Memory B cell (primary cell): ENCODE measurements at regions not wholly inside any gene's neighbourhood (a gene's known extent, or its start where the extent isn't known, plus 50 kb on each side); places are given as distances from the start of the nearest gene placed in this dataset.

Source experiments
- ATAC-seq: fragments of 150-1000 bp; cut with Tn5 transposase; 2 replicates; pipeline ENCODE4 v1.10.0; 2021; ENCODE audit warnings: low read depth, mild to moderate bottlenecking, moderate library complexity
- DNase-seq, 2 donors: peaks; one replicate each; pipeline ENCODE4 v3.0.0; 2022; ENCODE audit warnings: low spot score in 2 of 2
- H3K27ac Mint-ChIP-seq: one replicate; pipeline ENCODE4 v1.8.0; 2022; ENCODE audit warnings: mild to moderate bottlenecking, moderate library complexity, mixed read lengths
- H3K27me3 Mint-ChIP-seq: one replicate; pipeline ENCODE4 v1.8.0; 2022; ENCODE audit warnings: mixed read lengths
- H3K36me3 Mint-ChIP-seq: one replicate; pipeline ENCODE4 v1.8.0; 2022; ENCODE audit warnings: mild to moderate bottlenecking, mixed read lengths
- H3K4me1 Mint-ChIP-seq: one replicate; pipeline ENCODE4 v1.8.0; 2022; ENCODE audit warnings: mixed read lengths
- H3K4me3 Mint-ChIP-seq: one replicate; pipeline ENCODE4 v1.8.0; 2022; ENCODE audit warnings: mild to moderate bottlenecking, moderate library complexity, mixed read lengths
- H3K9me3 Mint-ChIP-seq: one replicate; pipeline ENCODE4 v1.8.0; 2022; ENCODE audit warnings: mixed read lengths

- DNase-seq (no peak), ATAC-seq (no peak)
- H3K27me3 Mint-ChIP-seq = no peaks in the 10 kb centered on the region
- no peak overlapping the region for H3K4me3 Mint-ChIP-seq
- no peaks in the 10 kb centered on the region for H3K4me1 Mint-ChIP-seq
- H3K9me3 Mint-ChIP-seq = peaks cover 10% of the 10 kb centered on the region
- no peak overlapping the region for H3K27ac Mint-ChIP-seq
- H3K36me3 Mint-ChIP-seq = no peaks in the 10 kb centered on the region
Measured at GRCh38 chr1:189374816-189375215, 1102.8 kb downstream of the BRINP3 start.

GRCh38 chr1:189405419-189405818 lies 1072.2 kb downstream of the BRINP3 start:
- Mint-ChIP-seq H3K4me1 (no peaks in the 10 kb centered on the region), H3K36me3 (no peaks in the 10 kb centered on the region), H3K27ac (no peak overlapping the region), H3K9me3 (peaks cover 4% of the 10 kb centered on the region), H3K27me3 (no peaks in the 10 kb centered on the region), H3K4me3 (no peak overlapping the region)
- ATAC-seq = no peak
- DNase-seq = no peak

GRCh38 chr1:189409774-189410173 lies 1067.9 kb downstream of the BRINP3 start:
- Mint-ChIP-seq H3K4me1 (no peaks in the 10 kb centered on the region), H3K27me3 (no peaks in the 10 kb centered on the region), H3K9me3 (no peaks in the 10 kb centered on the region), H3K4me3 (no peak overlapping the region), H3K27ac (no peak overlapping the region), H3K36me3 (no peaks in the 10 kb centered on the region)
- DNase-seq (no peak), ATAC-seq (no peak)

GRCh38 chr1:189424746-189425331 lies 1052.8 kb downstream of the BRINP3 start:
- no peak for DNase-seq
- Mint-ChIP-seq H3K27ac (no peak overlapping the region), H3K9me3 (no peaks in the 10 kb centered on the region), H3K27me3 (no peaks in the 10 kb centered on the region), H3K4me3 (no peak overlapping the region), H3K4me1 (no peaks in the 10 kb centered on the region), H3K36me3 (no peaks in the 10 kb centered on the region)
- ATAC-seq = no peak

GRCh38 chr1:189429610-189430009 lies 1048.1 kb downstream of the BRINP3 start:
- Mint-ChIP-seq H3K9me3 (no peaks in the 10 kb centered on the region), H3K27ac (no peak overlapping the region)

GRCh38 chr1:189431447-189431846 lies 1046.2 kb downstream of the BRINP3 start:
- H3K27me3 Mint-ChIP-seq = no peaks in the 10 kb centered on the region
- H3K4me1 Mint-ChIP-seq = no peaks in the 10 kb centered on the region
- no peaks in the 10 kb centered on the region for H3K36me3 Mint-ChIP-seq
- no peak overlapping the region for H3K27ac Mint-ChIP-seq
- no peak overlapping the region for H3K4me3 Mint-ChIP-seq
- no peak for DNase-seq
- no peaks in the 10 kb centered on the region for H3K9me3 Mint-ChIP-seq
- ATAC-seq = no peak

More at GRCh38 chr1:189429610-189430009, 1048.1 kb downstream of the BRINP3 start:
- no peak for ATAC-seq
- Mint-ChIP-seq H3K4me3 (no peak overlapping the region), H3K27me3 (no peaks in the 10 kb centered on the region), H3K4me1 (no peaks in the 10 kb centered on the region), H3K36me3 (no peaks in the 10 kb centered on the region)
- DNase-seq = no peak

- H3K4me1 Mint-ChIP-seq = no peaks in the 10 kb centered on the region
- no peaks in the 10 kb centered on the region for H3K9me3 Mint-ChIP-seq
- no peak overlapping the region for H3K4me3 Mint-ChIP-seq
- no peaks in the 10 kb centered on the region for H3K36me3 Mint-ChIP-seq
- H3K27ac Mint-ChIP-seq = no peak overlapping the region
- no peaks in the 10 kb centered on the region for H3K27me3 Mint-ChIP-seq
- ATAC-seq (no peak), DNase-seq (no peak)
Measured at GRCh38 chr1:189432753-189433152, 1044.9 kb downstream of the BRINP3 start.

GRCh38 chr1:189434461-189434860 lies 1043.2 kb downstream of the BRINP3 start:
- no peak overlapping the region for H3K4me3 Mint-ChIP-seq
- no peak for ATAC-seq
- H3K36me3 Mint-ChIP-seq = no peaks in the 10 kb centered on the region
- H3K4me1 Mint-ChIP-seq = no peaks in the 10 kb centered on the region
- no peaks in the 10 kb centered on the region for H3K9me3 Mint-ChIP-seq
- no peak overlapping the region for H3K27ac Mint-ChIP-seq
- DNase-seq = no peak
- no peaks in the 10 kb centered on the region for H3K27me3 Mint-ChIP-seq

GRCh38 chr1:189435398-189435797 lies 1042.3 kb downstream of the BRINP3 start:
- DNase-seq (no peak), ATAC-seq (no peak)
- no peaks in the 10 kb centered on the region for H3K4me1 Mint-ChIP-seq
- H3K36me3 Mint-ChIP-seq = no peaks in the 10 kb centered on the region
- no peaks in the 10 kb centered on the region for H3K9me3 Mint-ChIP-seq
- no peak overlapping the region for H3K27ac Mint-ChIP-seq
- no peak overlapping the region for H3K4me3 Mint-ChIP-seq
- no peaks in the 10 kb centered on the region for H3K27me3 Mint-ChIP-seq

GRCh38 chr1:189438808-189439207 lies 1038.9 kb downstream of the BRINP3 start:
- H3K4me1 Mint-ChIP-seq = no peaks in the 10 kb centered on the region
- DNase-seq (no peak), ATAC-seq (no peak)
- no peaks in the 10 kb centered on the region for H3K36me3 Mint-ChIP-seq
- peaks cover 1% of the 10 kb centered on the region for H3K9me3 Mint-ChIP-seq
- no peak overlapping the region for H3K4me3 Mint-ChIP-seq
- no peaks in the 10 kb centered on the region for H3K27me3 Mint-ChIP-seq
- no peak overlapping the region for H3K27ac Mint-ChIP-seq

GRCh38 chr1:189463166-189463565 lies 1014.5 kb downstream of the BRINP3 start:
- Mint-ChIP-seq H3K27me3 (no peaks in the 10 kb centered on the region), H3K27ac (no peak overlapping the region), H3K4me1 (no peaks in the 10 kb centered on the region), H3K36me3 (no peaks in the 10 kb centered on the region), H3K4me3 (no peak overlapping the region), H3K9me3 (no peaks in the 10 kb centered on the region)
- no peak for ATAC-seq
- no peak for DNase-seq

GRCh38 chr1:189496768-189497167 lies 980.9 kb downstream of the BRINP3 start:
- H3K27me3 Mint-ChIP-seq = no peaks in the 10 kb centered on the region
- peaks cover 1% of the 10 kb centered on the region for H3K9me3 Mint-ChIP-seq
- no peaks in the 10 kb centered on the region for H3K4me1 Mint-ChIP-seq
- H3K36me3 Mint-ChIP-seq = no peaks in the 10 kb centered on the region
- ATAC-seq = no peak
- no peak overlapping the region for H3K4me3 Mint-ChIP-seq
- no peak for DNase-seq
- no peak overlapping the region for H3K27ac Mint-ChIP-seq

GRCh38 chr1:189499736-189500135 lies 977.9 kb downstream of the BRINP3 start:
- ATAC-seq (no peak), DNase-seq (no peak)
- Mint-ChIP-seq H3K27ac (no peak overlapping the region), H3K9me3 (peaks cover 5% of the 10 kb centered on the region), H3K4me1 (no peaks in the 10 kb centered on the region), H3K4me3 (no peak overlapping the region), H3K27me3 (no peaks in the 10 kb centered on the region), H3K36me3 (no peaks in the 10 kb centered on the region)

GRCh38 chr1:189500778-189501177 lies 976.9 kb downstream of the BRINP3 start:
- H3K27me3 Mint-ChIP-seq = no peaks in the 10 kb centered on the region
- ATAC-seq = no peak
- no peak overlapping the region for H3K27ac Mint-ChIP-seq

GRCh38 chr1:189510827-189511226 lies 966.8 kb downstream of the BRINP3 start:
- no peak overlapping the region for H3K27ac Mint-ChIP-seq
- no peak for DNase-seq
- H3K9me3 Mint-ChIP-seq = peaks cover 4% of the 10 kb centered on the region
- no peak for ATAC-seq
- no peak overlapping the region for H3K4me3 Mint-ChIP-seq
- no peaks in the 10 kb centered on the region for H3K4me1 Mint-ChIP-seq
- no peaks in the 10 kb centered on the region for H3K36me3 Mint-ChIP-seq
- no peaks in the 10 kb centered on the region for H3K27me3 Mint-ChIP-seq

More at GRCh38 chr1:189500778-189501177, 976.9 kb downstream of the BRINP3 start:
- DNase-seq = no peak
- H3K4me1 Mint-ChIP-seq = no peaks in the 10 kb centered on the region
- peaks cover 8% of the 10 kb centered on the region for H3K9me3 Mint-ChIP-seq
- no peak overlapping the region for H3K4me3 Mint-ChIP-seq
- no peaks in the 10 kb centered on the region for H3K36me3 Mint-ChIP-seq
